ENCODE measurements at regions not wholly inside any gene's neighbourhood (a gene's known extent, or its start where the extent isn't known, plus 50 kb on each side); places are given as distances from the start of the nearest gene placed in this dataset.
"Not testable (repeated sequence)": the region's sequence is repeated elsewhere in the genome, so short reads cannot be mapped to it uniquely, and the experiment has no call there.

GRCh38 chr6:112957536-112957916, 610.4 kb downstream of the RFPL4B start:
- TF ChIP-seq CTCF (IDR thresholded peaks at IDR 0.05; ENCODE audit: insufficient read depth, low read depth, low read length, missing control alignments) = no peak
- no peak for DNase-seq (ENCODE audit: low read depth)
- H3K4me3 ChIP-seq (ENCODE audit: low read depth, low read length) = no peak overlapping the region

- DNase-seq (ENCODE audit: low read depth); H3K4me3 ChIP-seq (ENCODE audit: low read depth, low read length): not testable (repeated sequence)
Measured at GRCh38 chr6:112960130-112960529, 613.0 kb downstream of the RFPL4B start.

GRCh38 chr6:112967974-112968373, 620.8 kb downstream of the RFPL4B start:
- no peak overlapping the region for H3K4me3 ChIP-seq (ENCODE audit: low read depth, low read length)
- DNase-seq (ENCODE audit: low read depth) = no peak
- TF ChIP-seq CTCF (IDR thresholded peaks at IDR 0.05; ENCODE audit: insufficient read depth, low read depth, low read length, missing control alignments) = no peak

GRCh38 chr6:112971651-112972050, 624.5 kb downstream of the RFPL4B start:
- H3K4me3 ChIP-seq (ENCODE audit: low read depth, low read length) = no peak overlapping the region
- DNase-seq (ENCODE audit: low read depth) = no peak
- TF ChIP-seq CTCF (IDR thresholded peaks at IDR 0.05; ENCODE audit: insufficient read depth, low read depth, low read length, missing control alignments) = no peak

GRCh38 chr6:112974931-112975330, 627.8 kb downstream of the RFPL4B start:
- DNase-seq (ENCODE audit: low read depth); H3K4me3 ChIP-seq (ENCODE audit: low read depth, low read length): not testable (repeated sequence)

- not testable (repeated sequence) for H3K4me3 ChIP-seq (ENCODE audit: low read depth, low read length); DNase-seq (ENCODE audit: low read depth)
Measured at GRCh38 chr6:112976579-112976978, 629.4 kb downstream of the RFPL4B start.

- DNase-seq (ENCODE audit: low read depth) = no peak
- no peak overlapping the region for H3K4me3 ChIP-seq (ENCODE audit: low read depth, low read length)
- TF ChIP-seq CTCF (IDR thresholded peaks at IDR 0.05; ENCODE audit: insufficient read depth, low read depth, low read length, missing control alignments) = no peak
Measured at GRCh38 chr6:112979830-112980229, 632.7 kb downstream of the RFPL4B start.

GRCh38 chr6:112980676-112981075, 633.5 kb downstream of the RFPL4B start:
- no peak for DNase-seq (ENCODE audit: low read depth)
- no peak overlapping the region for H3K4me3 ChIP-seq (ENCODE audit: low read depth, low read length)
- no peak for TF ChIP-seq CTCF (IDR thresholded peaks at IDR 0.05; ENCODE audit: insufficient read depth, low read depth, low read length, missing control alignments)

GRCh38 chr6:112983713-112984261, 636.7 kb downstream of the RFPL4B start:
- no peak overlapping the region for H3K4me3 ChIP-seq (ENCODE audit: low read depth, low read length)
- no peak for DNase-seq (ENCODE audit: low read depth)
- no peak for TF ChIP-seq CTCF (IDR thresholded peaks at IDR 0.05; ENCODE audit: insufficient read depth, low read depth, low read length, missing control alignments)

Data from GM12865 (cell line).